ENCODE measurements at regions not wholly inside any gene's neighbourhood (a gene's known extent, or its start where the extent isn't known, plus 50 kb on each side); places are given as distances from the start of the nearest gene placed in this dataset.

- no peak overlapping the region for H3K4me3 ChIP-seq
- no peak overlapping the region for H3K27ac ChIP-seq
- TF ChIP-seq, protein P1, sequence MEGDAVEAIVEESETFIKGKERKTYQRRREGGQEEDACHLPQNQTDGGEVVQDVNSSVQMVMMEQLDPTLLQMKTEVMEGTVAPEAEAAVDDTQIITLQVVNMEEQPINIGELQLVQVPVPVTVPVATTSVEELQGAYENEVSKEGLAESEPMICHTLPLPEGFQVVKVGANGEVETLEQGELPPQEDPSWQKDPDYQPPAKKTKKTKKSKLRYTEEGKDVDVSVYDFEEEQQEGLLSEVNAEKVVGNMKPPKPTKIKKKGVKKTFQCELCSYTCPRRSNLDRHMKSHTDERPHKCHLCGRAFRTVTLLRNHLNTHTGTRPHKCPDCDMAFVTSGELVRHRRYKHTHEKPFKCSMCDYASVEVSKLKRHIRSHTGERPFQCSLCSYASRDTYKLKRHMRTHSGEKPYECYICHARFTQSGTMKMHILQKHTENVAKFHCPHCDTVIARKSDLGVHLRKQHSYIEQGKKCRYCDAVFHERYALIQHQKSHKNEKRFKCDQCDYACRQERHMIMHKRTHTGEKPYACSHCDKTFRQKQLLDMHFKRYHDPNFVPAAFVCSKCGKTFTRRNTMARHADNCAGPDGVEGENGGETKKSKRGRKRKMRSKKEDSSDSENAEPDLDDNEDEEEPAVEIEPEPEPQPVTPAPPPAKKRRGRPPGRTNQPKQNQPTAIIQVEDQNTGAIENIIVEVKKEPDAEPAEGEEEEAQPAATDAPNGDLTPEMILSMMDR (IDR thresholded peaks at IDR 0.05), result no peak
- no peak for DNase-seq (ENCODE audit: low spot score)
Observed at GRCh38 chr14:62062645-62063044, 300.4 kb downstream of the SNAPC1 start.

DNA sequence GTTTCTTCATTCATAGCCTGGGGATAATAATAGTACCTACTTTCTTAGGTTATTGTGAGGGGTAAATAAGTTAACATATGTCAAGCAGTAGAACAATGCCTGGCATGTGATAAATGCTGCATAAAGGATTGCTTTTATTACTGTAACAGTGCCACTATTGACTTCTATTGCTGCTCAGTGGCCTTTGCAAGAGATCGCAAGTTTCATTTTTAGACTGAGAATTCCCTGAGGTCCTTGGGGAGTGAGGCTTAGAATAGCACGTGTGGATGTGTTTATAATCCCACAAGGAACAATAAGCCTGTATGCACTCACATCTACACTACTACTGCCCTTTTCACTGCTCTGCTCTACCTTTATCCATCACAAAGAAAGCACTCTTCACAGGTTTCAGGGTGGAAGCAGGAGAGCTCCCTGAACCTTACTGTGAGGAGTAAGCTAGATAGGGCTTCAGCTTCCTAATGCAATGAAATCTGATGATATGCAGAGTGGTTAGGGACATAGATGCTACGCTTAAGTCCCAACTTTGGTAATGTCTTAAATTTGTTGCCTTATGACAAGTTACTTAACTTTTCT, 302.6 kb downstream of the SNAPC1 start:
- no peak overlapping the region for H3K27ac ChIP-seq
- no peak overlapping the region for H3K4me3 ChIP-seq
- DNase-seq (ENCODE audit: low spot score), result no peak
- TF ChIP-seq, protein P1 (IDR thresholded peaks at IDR 0.05), result no peak

GRCh38 chr14:62066304-62066703, 304.1 kb downstream of the SNAPC1 start:
- no peak for DNase-seq (ENCODE audit: low spot score)
- no peak overlapping the region for H3K27ac ChIP-seq
- TF ChIP-seq, protein P1 (IDR thresholded peaks at IDR 0.05), result no peak
- H3K4me3 ChIP-seq, result no peak overlapping the region

DNA sequence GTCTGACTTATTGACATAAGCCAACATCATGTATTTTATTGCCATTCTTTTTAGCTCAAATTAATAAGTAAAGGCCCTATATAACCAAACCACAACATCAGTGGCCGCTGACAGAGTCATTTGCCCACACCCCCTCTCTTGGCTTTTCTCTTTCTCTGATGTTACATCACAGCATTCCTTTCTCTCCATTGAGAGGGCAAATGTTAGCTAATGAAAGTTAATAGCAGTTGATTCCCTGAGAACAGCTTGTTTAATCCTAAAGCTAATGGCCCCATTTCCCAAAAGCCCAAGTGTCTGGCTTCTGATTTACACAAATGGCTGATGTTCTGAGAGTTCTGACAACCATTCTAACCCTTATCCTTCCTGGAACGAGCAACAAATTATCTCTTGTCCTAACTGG, 308.8 kb downstream of the SNAPC1 start:
- Histone ChIP-seq H3K27ac (no peak overlapping the region), H3K4me3 (no peak overlapping the region)
- TF ChIP-seq, protein P1 (IDR thresholded peaks at IDR 0.05), result no peak
- DNase-seq (ENCODE audit: low spot score), result no peak

DNA sequence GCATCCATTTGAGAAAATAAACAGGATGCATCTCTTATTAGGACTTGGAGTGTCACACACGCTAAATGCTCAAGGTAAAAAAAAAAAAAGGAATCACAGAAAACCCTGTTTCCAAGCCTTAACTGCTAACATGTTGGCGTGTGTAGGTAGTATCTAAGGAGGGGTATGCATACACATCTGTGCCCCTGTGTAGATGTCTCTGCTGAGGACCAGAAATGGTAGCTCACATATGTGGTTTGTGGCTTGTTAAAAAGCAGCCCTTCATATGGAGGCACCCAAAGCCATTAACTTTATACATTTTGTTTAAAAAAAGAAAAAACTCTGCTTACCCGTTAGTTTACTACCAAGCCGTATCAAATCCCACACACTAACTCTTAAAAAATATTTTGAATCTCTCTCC, 314.1 kb downstream of the SNAPC1 start:
- TF ChIP-seq, protein P1 (IDR thresholded peaks at IDR 0.05), result no peak
- Histone ChIP-seq H3K27ac (no peak overlapping the region), H3K4me3 (no peak overlapping the region)
- DNase-seq (ENCODE audit: low spot score), result no peak

GRCh38 chr14:62076825-62077605, 314.8 kb downstream of the SNAPC1 start:
- H3K27ac ChIP-seq, result no peak overlapping the region
- TF ChIP-seq, protein P1 (IDR thresholded peaks at IDR 0.05), result no peak
- H3K4me3 ChIP-seq, result no peak overlapping the region
- DNase-seq (ENCODE audit: low spot score), result no peak
